ENCODE measurements at regions not wholly inside any gene's neighbourhood (a gene's known extent, or its start where the extent isn't known, plus 50 kb on each side); places are given as distances from the start of the nearest gene placed in this dataset.

DNA sequence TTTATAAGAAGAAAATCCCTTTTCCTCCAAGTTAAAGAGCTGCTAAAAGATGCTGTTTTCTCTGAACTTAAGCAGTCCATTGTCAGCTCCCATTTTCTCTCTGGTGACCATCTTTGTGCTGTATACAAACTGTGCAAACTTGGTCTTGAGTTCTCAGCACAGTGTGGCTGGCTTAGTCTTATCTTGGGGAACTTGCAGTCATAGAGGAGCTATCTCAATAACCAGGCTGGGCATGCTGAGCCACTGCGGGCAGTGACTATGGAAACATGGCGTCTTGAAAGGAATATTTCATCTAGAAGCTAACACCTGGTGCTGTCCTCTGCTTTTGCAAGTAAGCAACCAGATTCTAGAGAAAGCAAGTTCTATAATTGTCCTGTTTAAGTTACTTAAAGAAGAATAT is 1334.4 kb upstream of the CELF4 start:
- Mint-ChIP-seq H3K27me3 (ENCODE audit: low read depth) (no peaks in the 10 kb centered on the region), H3K4me1 (ENCODE audit: low read depth) (no peaks in the 10 kb centered on the region), H3K9me3 (ENCODE audit: insufficient read depth) (no peaks in the 10 kb centered on the region), H3K36me3 (ENCODE audit: low read depth) (no peaks in the 10 kb centered on the region), H3K4me3 (no peak overlapping the region), H3K27ac (no peak overlapping the region)
- ChIA-PET CTCF (no interaction called here), POLR2A (no interaction called here)
- DNase-seq, result no peak
- ATAC-seq, result no peak

DNA sequence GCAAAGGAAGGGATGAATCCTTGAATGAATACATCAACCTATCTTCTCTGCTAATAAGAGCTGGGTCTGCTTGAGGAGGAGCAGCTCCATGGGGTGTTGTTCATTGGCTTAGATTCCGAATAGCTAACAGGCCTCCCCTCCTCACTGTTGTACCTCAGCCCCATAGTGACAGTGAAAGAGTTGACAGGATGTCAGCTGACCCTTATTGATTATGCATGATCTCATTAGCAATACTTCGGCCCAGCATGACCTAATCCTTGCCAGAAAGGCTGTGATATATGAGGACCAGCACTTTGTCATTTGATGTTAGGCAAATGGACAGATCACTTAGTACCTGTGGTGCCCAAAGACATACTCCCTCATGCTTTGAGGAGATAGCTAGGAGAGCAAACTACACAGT is 1333.7 kb upstream of the CELF4 start:
- H3K36me3 Mint-ChIP-seq (ENCODE audit: low read depth), result no peaks in the 10 kb centered on the region
- CTCF ChIA-PET, result no interaction called here
- H3K27ac Mint-ChIP-seq, result no peak overlapping the region

DNA sequence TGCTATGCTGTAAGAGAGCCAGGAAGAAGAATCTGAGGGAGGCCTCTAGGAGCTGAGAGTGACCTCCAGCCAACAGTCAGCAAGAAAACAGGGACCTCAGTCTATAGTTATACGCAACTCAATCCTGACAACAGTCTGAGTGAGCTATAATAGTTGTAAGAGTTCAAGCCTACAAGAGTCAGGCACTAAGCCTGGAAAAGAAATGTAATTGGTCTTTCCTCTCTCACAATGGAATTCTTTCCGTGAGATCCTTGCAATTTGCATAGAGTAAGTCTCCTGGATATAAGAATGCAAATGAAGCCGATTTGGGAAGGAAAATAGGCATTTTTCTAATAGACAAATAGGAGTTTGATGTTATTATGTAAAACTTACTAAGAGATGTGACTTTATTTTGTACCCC is 1332.6 kb upstream of the CELF4 start:
- ATAC-seq (no peak), DNase-seq (no peak)
- Mint-ChIP-seq H3K9me3 (ENCODE audit: insufficient read depth) (no peaks in the 10 kb centered on the region), H3K4me1 (ENCODE audit: low read depth) (no peaks in the 10 kb centered on the region), H3K4me3 (no peak overlapping the region), H3K27me3 (ENCODE audit: low read depth) (no peaks in the 10 kb centered on the region), H3K36me3 (ENCODE audit: low read depth) (no peaks in the 10 kb centered on the region), H3K27ac (no peak overlapping the region)
- ChIA-PET POLR2A (no interaction called here), CTCF (no interaction called here)

More for the DNA sequence above, 1333.7 kb upstream of the CELF4 start:
- Mint-ChIP-seq H3K9me3 (ENCODE audit: insufficient read depth) (no peaks in the 10 kb centered on the region), H3K4me1 (ENCODE audit: low read depth) (no peaks in the 10 kb centered on the region), H3K27me3 (ENCODE audit: low read depth) (no peaks in the 10 kb centered on the region), H3K4me3 (no peak overlapping the region)
- ATAC-seq, result no peak
- POLR2A ChIA-PET, result no interaction called here
- no peak for DNase-seq

DNA sequence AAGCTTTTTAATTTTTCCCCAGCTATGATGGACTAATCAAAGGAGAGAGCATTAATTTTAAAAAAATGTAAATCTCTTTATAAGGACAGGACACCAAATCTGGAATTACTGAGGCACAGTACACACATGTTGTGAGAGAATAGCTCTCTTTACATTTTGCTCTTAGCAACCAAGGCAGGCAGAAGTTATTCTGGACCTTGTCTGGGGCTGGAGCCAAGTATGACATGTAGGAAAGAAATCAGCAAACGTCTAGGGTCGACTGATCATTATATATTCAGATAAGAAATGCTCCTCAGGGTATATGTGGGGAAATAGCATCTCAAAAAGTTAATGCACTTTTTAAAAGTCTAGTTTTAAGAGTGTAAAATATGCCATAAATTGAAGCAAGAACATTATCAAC is 1330.0 kb upstream of the CELF4 start:
- Mint-ChIP-seq H3K27me3 (ENCODE audit: low read depth) (no peaks in the 10 kb centered on the region), H3K36me3 (ENCODE audit: low read depth) (no peaks in the 10 kb centered on the region), H3K27ac (no peak overlapping the region), H3K4me1 (ENCODE audit: low read depth) (no peaks in the 10 kb centered on the region), H3K9me3 (ENCODE audit: insufficient read depth) (no peaks in the 10 kb centered on the region), H3K4me3 (no peak overlapping the region)
- ATAC-seq (no peak), DNase-seq (no peak)
- ChIA-PET POLR2A (no interaction called here), CTCF (no interaction called here)

DNA sequence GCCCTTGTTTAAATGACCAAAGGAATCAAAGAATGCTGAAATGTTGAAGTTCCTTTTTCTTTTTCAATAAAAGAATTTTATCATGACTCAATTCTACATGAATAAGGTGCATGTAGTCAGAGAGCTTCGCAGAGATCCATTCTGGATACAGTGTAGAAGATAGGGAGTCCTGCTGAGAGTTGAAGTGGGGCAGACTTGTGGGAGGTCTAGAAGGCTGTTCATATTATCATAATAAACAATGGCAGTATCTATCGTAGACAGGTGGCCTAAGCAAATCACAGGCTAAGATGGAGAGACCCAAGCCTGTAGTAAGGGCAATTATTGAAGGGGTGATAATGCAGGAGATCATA is 1322.0 kb upstream of the CELF4 start:
- ATAC-seq (no peak), DNase-seq (no peak)
- H3K4me3 Mint-ChIP-seq, result no peak overlapping the region
- no peaks in the 10 kb centered on the region for H3K36me3 Mint-ChIP-seq (ENCODE audit: low read depth)
- no peaks in the 10 kb centered on the region for H3K9me3 Mint-ChIP-seq (ENCODE audit: insufficient read depth)
- H3K27ac Mint-ChIP-seq, result no peak overlapping the region
- POLR2A ChIA-PET, result no interaction called here
- no peaks in the 10 kb centered on the region for H3K27me3 Mint-ChIP-seq (ENCODE audit: low read depth)
- no peaks in the 10 kb centered on the region for H3K4me1 Mint-ChIP-seq (ENCODE audit: low read depth)
- CTCF ChIA-PET, result no interaction called here

DNA sequence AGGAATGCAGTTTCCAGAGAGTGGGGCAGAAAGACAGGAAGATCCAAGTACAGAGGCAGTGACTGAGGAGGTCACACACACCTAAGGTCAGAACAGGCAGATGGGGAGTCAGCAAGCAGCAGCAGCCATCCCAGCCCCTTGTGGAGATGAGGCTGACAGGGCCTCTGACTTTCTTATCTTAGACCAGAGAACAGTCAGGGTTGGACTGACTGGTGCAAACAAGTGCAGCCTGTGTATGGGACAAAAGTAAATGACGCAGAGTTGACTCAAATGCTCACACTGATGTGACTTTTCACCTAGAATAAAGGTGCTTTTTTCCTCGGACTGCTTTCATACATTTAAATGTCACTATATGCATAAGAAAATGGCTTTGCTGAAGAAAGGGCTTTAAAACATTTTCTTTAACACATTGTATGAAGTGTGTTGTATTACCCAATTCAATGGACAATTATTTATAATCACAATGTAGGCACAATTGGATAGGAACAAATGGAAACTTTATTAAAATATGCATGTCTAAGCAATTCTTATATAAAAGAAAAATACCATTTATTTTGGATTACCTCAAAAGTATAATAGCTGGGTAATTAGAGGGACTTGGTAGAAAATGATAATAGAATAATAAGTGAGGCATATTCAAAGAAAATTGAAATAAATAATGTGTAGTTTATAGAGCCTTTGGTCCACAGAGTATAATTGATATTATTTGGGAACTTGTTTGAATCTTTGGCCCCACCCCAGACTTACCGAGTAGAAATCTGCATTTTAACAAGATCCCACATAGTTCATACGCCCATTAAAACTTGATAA is 1321.5 kb upstream of the CELF4 start:
- ChIA-PET POLR2A (no interaction called here), CTCF (no interaction called here)
- Mint-ChIP-seq H3K4me1 (ENCODE audit: low read depth) (no peaks in the 10 kb centered on the region), H3K27ac (no peak overlapping the region), H3K9me3 (ENCODE audit: insufficient read depth) (no peaks in the 10 kb centered on the region), H3K4me3 (no peak overlapping the region), H3K27me3 (ENCODE audit: low read depth) (no peaks in the 10 kb centered on the region), H3K36me3 (ENCODE audit: low read depth) (no peaks in the 10 kb centered on the region)
- no peak for ATAC-seq
- DNase-seq, result no peak

DNA sequence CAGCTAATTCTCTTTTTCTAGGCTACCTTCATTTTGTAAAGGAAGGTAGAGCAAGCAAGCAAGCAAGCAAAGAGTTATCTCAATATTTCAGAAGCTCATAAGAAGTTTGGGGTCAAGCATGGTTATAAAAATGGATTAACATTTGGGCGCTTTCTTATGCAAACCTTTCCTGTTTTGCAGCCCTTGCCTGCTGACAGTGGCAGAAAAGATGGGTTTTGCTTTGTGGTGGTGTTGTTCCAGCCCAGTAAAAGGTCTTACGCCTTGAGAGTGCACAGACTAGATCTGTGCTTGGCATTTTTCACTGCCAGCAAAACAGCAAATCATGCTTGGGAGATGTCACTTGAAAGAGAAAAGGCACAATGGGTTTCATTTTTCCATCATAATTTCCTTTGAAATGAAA is 1320.6 kb upstream of the CELF4 start:
- DNase-seq (no peak), ATAC-seq (no peak)
- no peaks in the 10 kb centered on the region for H3K4me1 Mint-ChIP-seq (ENCODE audit: low read depth)
- H3K36me3 Mint-ChIP-seq (ENCODE audit: low read depth), result no peaks in the 10 kb centered on the region
- H3K27ac Mint-ChIP-seq, result no peak overlapping the region
- no peaks in the 10 kb centered on the region for H3K9me3 Mint-ChIP-seq (ENCODE audit: insufficient read depth)
- no peaks in the 10 kb centered on the region for H3K27me3 Mint-ChIP-seq (ENCODE audit: low read depth)
- POLR2A ChIA-PET, result interaction anchor here (0.7 kb wide), 1 partner anchor 14 kb away, joined by 3 read pairs; no protein-coding TSS in a partner anchor
- CTCF ChIA-PET, result no interaction called here
- H3K4me3 Mint-ChIP-seq, result no peak overlapping the region

DNA sequence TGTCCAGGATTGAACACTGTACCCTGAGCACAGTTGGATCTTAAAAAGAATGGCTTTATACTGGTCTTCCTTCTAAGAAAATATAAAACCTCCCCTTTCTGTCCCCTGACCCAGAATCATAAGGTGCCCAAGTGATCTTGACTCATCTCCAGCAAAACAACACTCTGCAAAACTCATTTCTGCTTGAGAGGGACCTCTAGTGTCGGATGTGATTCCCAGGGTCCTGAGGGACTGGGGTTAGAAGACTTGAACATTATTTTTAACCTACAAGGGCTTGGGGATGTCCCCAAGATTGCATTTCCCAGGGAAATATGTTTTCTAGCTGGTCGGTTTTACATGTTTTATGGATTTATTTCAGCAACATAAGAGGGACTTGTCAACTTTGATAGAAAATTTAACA is 1318.5 kb upstream of the CELF4 start:
- Mint-ChIP-seq H3K27me3 (ENCODE audit: low read depth) (no peaks in the 10 kb centered on the region), H3K9me3 (ENCODE audit: insufficient read depth) (no peaks in the 10 kb centered on the region), H3K27ac (no peak overlapping the region), H3K36me3 (ENCODE audit: low read depth) (no peaks in the 10 kb centered on the region), H3K4me3 (no peak overlapping the region), H3K4me1 (ENCODE audit: low read depth) (no peaks in the 10 kb centered on the region)
- no peak for ATAC-seq
- DNase-seq, result no peak
- ChIA-PET CTCF (interaction anchor here (0.9 kb wide), 1 partner anchor 57 kb away, joined by 3 read pairs; no protein-coding TSS in a partner anchor), POLR2A (no interaction called here)

DNA sequence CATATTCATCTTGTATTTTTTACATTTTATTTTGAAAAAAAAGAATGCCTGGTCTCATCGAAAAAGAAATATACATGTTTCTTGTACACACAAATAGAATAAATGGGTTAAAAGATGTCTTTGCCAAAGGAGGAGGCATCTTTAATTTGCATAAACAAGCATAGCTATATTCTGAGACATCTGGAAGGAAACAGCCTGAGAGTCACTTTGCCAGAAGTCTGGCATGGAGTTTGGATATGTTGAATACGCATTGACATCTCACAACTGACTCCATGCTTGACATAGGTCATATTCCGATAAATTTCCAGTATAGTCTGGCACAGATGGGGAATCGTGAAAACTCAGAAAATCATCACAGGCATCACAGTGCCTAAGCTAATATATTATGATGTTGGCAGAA is 1317.5 kb upstream of the CELF4 start:
- H3K27ac Mint-ChIP-seq, result no peak overlapping the region
- no peaks in the 10 kb centered on the region for H3K4me1 Mint-ChIP-seq (ENCODE audit: low read depth)
- no peak overlapping the region for H3K4me3 Mint-ChIP-seq
- no peaks in the 10 kb centered on the region for H3K9me3 Mint-ChIP-seq (ENCODE audit: insufficient read depth)
- POLR2A ChIA-PET, result no interaction called here
- CTCF ChIA-PET, result no interaction called here
- ATAC-seq (no peak), DNase-seq (no peak)
- H3K27me3 Mint-ChIP-seq (ENCODE audit: low read depth), result no peaks in the 10 kb centered on the region
- no peaks in the 10 kb centered on the region for H3K36me3 Mint-ChIP-seq (ENCODE audit: low read depth)

DNA sequence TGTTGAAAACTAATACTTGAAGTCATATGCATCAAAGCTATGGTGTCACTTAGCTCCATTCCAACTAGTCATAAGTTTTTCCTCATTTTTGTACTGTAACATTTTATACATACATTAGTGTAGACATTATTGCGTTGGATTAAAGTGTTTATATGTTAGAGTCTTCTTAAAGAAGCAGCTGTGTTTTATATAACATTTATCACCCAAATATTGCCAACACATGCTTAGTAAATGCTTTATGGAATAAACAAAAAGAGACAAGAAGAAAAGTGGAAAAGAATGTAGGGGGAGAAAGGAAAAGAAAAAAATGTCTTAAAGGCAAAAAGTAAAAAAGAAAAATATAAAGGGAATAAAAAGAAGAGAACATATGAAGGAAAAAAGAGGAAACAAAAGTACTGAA is 1314.3 kb upstream of the CELF4 start:
- ATAC-seq, result no peak
- CTCF ChIA-PET, result no interaction called here

DNA sequence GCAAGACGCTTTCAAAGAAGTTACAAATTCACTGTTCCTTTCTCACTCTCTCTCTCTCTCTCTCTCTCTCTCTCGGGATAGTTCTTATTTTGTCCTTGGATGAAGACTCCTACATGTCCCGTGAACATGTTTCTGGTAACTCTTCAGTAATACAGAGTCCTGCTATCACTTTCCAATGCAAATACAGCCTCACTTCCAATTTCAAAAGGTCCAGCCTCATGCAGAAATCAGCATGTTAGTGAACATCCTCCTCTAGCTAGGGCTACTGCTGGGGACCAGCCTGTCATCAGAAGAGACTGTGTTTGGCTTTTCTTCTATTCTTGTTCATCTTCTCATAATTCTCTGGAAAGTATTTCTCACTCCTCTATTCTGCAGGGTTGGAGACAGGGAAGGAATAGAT is 1306.7 kb upstream of the CELF4 start:
- no peak overlapping the region for H3K4me3 Mint-ChIP-seq
- no peaks in the 10 kb centered on the region for H3K36me3 Mint-ChIP-seq (ENCODE audit: low read depth)
- no peaks in the 10 kb centered on the region for H3K4me1 Mint-ChIP-seq (ENCODE audit: low read depth)
- DNase-seq, result no peak
- no peak for ATAC-seq
- CTCF ChIA-PET, result no interaction called here
- H3K9me3 Mint-ChIP-seq (ENCODE audit: insufficient read depth), result no peaks in the 10 kb centered on the region
- H3K27me3 Mint-ChIP-seq (ENCODE audit: low read depth), result no peaks in the 10 kb centered on the region
- no peak overlapping the region for H3K27ac Mint-ChIP-seq
- POLR2A ChIA-PET, result interaction anchor here (0.6 kb wide), 1 partner anchor 13 kb away, joined by 3 read pairs; no protein-coding TSS in a partner anchor

More for the DNA sequence above, 1314.3 kb upstream of the CELF4 start:
- H3K27me3 Mint-ChIP-seq (ENCODE audit: low read depth), result no peaks in the 10 kb centered on the region
- H3K36me3 Mint-ChIP-seq (ENCODE audit: low read depth), result no peaks in the 10 kb centered on the region
- DNase-seq, result no peak
- POLR2A ChIA-PET, result no interaction called here
- no peak overlapping the region for H3K27ac Mint-ChIP-seq
- H3K4me1 Mint-ChIP-seq (ENCODE audit: low read depth), result no peaks in the 10 kb centered on the region
- no peaks in the 10 kb centered on the region for H3K9me3 Mint-ChIP-seq (ENCODE audit: insufficient read depth)
- no peak overlapping the region for H3K4me3 Mint-ChIP-seq

DNA sequence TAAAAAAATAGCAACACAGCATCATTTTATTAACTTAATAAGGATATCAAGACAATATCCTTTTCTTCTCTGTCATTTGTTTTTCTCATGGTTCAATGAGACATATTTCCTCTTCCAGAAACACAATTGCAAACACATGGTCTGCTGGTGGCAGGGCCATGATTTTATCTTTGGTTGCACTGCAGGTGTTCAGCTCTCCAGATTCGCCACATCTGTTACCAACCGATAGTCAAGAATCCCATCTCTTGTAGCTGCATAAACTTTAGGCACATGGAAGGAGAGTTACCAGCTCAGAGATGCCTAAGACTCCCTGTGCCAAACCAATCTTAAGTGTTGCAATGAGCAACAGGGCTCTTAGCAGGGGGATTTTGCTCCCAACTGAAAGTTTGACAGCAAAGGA is 1303.2 kb upstream of the CELF4 start:
- Mint-ChIP-seq H3K9me3 (ENCODE audit: insufficient read depth) (no peaks in the 10 kb centered on the region), H3K36me3 (ENCODE audit: low read depth) (no peaks in the 10 kb centered on the region), H3K27ac (no peak overlapping the region), H3K4me3 (no peak overlapping the region), H3K27me3 (ENCODE audit: low read depth) (no peaks in the 10 kb centered on the region), H3K4me1 (ENCODE audit: low read depth) (no peaks in the 10 kb centered on the region)
- no peak for DNase-seq
- ATAC-seq, result no peak
- POLR2A ChIA-PET, result no interaction called here
- CTCF ChIA-PET, result no interaction called here

DNA sequence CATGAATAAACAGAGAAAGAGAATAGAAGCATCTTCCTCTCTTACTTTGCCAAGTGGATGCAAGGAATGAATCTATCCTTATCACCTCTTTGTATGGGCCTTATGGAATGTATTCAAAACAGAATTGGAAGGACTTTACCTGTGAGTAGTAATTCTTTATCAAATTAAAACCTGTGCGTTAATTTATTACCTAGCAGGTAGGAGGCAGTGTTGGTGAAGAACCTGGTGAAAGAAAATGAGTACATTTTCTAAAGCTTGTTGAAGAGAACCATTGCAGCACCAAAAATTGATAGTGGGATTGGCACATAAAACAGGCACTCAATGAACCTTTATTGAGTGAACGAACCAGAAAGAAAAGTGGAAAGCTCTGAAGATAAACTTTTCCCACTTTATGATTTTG is 1302.1 kb upstream of the CELF4 start:
- no peaks in the 10 kb centered on the region for H3K36me3 Mint-ChIP-seq (ENCODE audit: low read depth)
- ChIA-PET CTCF (no interaction called here), POLR2A (no interaction called here)

More for the DNA sequence above, 1302.1 kb upstream of the CELF4 start:
- no peak overlapping the region for H3K27ac Mint-ChIP-seq
- no peak overlapping the region for H3K4me3 Mint-ChIP-seq
- ATAC-seq, result no peak
- no peaks in the 10 kb centered on the region for H3K4me1 Mint-ChIP-seq (ENCODE audit: low read depth)
- no peak for DNase-seq
- no peaks in the 10 kb centered on the region for H3K27me3 Mint-ChIP-seq (ENCODE audit: low read depth)
- no peaks in the 10 kb centered on the region for H3K9me3 Mint-ChIP-seq (ENCODE audit: insufficient read depth)
